Epithelial cell of esophagus (primary cell): ENCODE measurements at regions not wholly inside any gene's neighbourhood (a gene's known extent, or its start where the extent isn't known, plus 50 kb on each side); places are given as distances from the start of the nearest gene placed in this dataset.

Source experiments
- DNase-seq: peaks from one replicate; pipeline ENCODE4 v3.0.0; 2010; ENCODE audit warnings: low read depth
- H3K4me3 ChIP-seq: 2 replicates; pipeline ENCODE4 v1.5.1; 2011; ENCODE audit warnings: mild to moderate bottlenecking, low read length, control low read depth
- CTCF ChIP-seq: IDR thresholded peaks from 2 replicates; pipeline ENCODE4 v1.5.1; 2011; ENCODE audit warnings: low read depth, mild to moderate bottlenecking, low read length, control low read depth, inconsistent platforms; ENCODE audit not compliant: insufficient read depth; ENCODE audit errors: missing control alignments

DNA sequence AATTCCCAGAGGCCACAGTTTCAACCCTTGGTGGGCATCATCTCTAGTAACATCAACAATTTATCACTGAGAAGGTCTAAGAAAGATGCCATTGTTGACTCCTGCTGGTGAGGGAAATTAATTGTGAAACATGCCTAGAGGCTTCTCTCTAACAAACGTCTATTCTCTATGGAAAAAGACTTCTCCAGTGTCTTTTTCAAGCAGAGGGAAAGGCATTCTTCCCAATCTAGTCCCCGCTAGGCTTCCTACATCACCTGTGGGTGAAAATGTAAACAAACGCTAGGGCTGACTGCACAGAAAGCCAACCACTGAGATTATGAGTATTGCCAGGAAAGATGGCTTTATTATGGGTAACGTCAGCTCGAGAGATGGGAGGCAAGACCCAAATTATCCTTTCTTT, 677.4 kb downstream of the NCAM2 start:
- no peak overlapping the region for H3K4me3 ChIP-seq
- DNase-seq: no peak
- TF ChIP-seq CTCF: no peak

DNA sequence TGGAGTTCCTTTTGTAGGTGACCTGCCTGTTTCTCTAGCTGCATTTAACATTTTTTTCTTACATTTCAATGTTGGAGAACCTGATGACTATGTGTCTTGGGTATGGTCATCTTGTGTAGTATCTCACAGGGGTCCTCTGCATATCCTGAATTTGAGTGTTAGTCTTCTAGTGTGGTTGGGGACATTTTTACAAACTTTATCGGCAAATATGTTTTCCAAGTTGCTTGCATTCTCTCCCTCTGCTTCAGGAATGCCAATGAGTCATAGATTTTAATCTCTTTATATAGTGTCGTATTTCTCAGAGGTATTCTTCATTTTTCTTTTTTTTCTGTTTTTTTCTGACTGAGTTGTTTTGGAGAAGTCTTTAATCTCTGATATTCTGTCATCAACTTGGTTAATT, 684.0 kb downstream of the NCAM2 start:
- no peak for DNase-seq
- H3K4me3 ChIP-seq: no peak overlapping the region
- TF ChIP-seq CTCF: no peak

DNA sequence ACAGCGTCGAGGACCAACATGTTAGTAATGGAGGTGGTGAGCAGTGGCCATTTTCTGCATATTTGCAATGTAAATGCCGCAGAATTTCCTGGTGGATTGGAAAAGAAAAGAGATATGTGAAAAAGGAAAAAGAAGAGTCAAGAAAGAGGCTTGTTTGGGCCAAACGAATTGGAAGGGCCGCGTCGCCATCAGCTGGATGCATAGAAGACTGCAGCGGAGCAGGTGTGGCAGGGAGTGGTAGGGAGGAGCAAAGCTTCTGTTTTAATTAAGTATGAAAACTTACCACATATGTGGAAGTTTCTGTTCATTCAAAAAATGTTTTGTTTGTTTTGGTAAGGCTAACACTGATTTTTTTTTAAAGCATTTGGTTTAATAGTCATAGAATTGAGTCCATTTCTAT, 690.7 kb downstream of the NCAM2 start:
- DNase-seq: no peak
- H3K4me3 ChIP-seq: no peak overlapping the region

DNA sequence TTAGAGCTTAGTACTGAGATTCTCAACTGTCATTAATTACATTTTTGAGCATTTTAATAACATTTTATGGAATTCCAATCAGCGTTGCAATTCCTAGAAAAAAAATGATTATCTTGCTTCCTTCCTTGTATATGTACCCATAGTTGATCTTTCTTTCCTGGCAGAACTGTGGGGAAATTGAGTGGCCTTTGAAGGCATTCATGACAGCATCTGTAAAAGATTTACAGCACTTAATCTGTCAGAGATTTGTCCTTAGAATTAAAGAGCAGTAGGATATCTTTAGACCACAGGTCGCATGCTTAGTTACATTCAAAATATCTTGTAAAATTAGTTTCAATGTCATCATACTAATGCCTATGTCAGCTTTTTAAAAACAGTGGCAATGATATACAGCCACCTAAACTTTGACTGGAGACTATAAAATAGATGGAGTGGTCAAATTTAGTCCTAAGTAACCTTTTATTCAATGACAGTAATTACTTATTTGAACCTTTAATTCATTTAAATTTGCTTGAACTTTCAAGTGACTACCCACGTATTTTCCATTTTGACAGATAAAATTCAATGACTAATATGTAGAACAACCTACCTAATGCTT, 692.0 kb downstream of the NCAM2 start:
- DNase-seq: no peak
- no peak overlapping the region for H3K4me3 ChIP-seq

More for the DNA sequence above, 690.7 kb downstream of the NCAM2 start:
- no peak for TF ChIP-seq CTCF

GRCh38 chr21:21712748-21713520, 714.7 kb downstream of the NCAM2 start:
- H3K4me3 ChIP-seq: no peak overlapping the region
- no peak for TF ChIP-seq CTCF
- no peak for DNase-seq

More for the DNA sequence above, 692.0 kb downstream of the NCAM2 start:
- no peak for TF ChIP-seq CTCF

DNA sequence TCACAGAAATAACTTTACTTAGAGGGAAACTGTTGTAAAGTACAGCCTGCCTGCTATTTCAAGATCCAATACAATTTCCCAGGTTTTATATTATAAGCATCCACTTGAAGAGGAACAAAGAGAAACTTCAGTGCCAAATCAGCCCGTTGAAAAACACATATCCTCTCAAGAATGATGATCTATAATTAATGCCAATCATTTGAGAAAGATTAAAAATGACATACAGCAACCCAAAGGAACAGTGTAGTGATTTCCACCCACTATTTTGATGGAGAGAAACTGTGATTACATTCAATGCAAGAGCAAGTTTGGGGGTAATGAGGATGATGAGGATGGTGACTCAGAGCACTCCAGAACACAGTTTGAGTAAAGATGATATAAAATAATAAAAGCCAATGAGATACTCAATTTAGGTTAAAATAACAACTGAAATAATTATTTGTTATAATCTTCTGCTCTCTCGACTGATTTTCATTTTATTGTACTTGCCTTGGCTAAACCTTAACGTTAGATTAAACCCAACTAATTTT, 715.5 kb downstream of the NCAM2 start:
- TF ChIP-seq CTCF: no peak
- no peak overlapping the region for H3K4me3 ChIP-seq
- DNase-seq: no peak

DNA sequence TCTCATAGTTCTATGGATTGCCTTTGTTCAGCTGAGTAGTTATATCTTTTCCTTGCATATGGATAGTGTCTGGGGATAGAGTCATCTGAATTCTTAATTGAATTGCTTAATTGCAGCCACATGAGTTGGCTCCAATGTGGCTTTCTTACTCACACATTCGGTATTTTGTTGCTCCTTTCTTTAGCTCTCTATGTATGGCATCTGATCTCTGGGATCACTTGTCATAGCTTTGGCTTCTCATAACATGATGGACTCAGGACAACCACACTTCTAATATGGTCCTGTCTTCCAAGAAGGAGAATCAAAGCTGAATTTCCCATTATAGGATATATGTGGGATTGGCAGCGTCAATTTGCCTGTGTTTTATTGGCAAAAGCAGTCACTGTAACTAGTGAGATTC, 716.2 kb downstream of the NCAM2 start:
- H3K4me3 ChIP-seq: no peak overlapping the region
- no peak for DNase-seq
- no peak for TF ChIP-seq CTCF
